PC-3 (cell line): ENCODE measurements at regions not wholly inside any gene's neighbourhood (a gene's known extent, or its start where the extent isn't known, plus 50 kb on each side); places are given as distances from the start of the nearest gene placed in this dataset.

Experiments
- ATAC-seq: fragments of 200-7000 bp; cut with Tn5 transposase; 2 replicates; pipeline ENCODE4 v1.9.1; 2020; ENCODE audit warnings: mild to moderate bottlenecking, moderate library complexity
- BruUV-seq: library from RNA; stranded (reverse); fragments of 400-500 nt; replicated peaks from 2 replicates; lab custom pipeline; 2021; lab: Mats Ljungman, UMichigan
- CTCF ChIA-PET: fragments of 300-600 bp; sonication (Branson Sonifier 250); formaldehyde crosslinking; loops from one replicate; lab custom pipeline; 2022; ENCODE audit warnings: antibody characterized with exemption; lab: Charles Lee
- POLR2A ChIA-PET: fragments of 300-600 bp; sonication (Branson Sonifier 250); formaldehyde crosslinking; loops from one replicate; lab custom pipeline; 2022; ENCODE audit warnings: antibody characterized with exemption; ENCODE audit not compliant: unreplicated experiment; lab: Charles Lee
- DNase-seq: peaks from one replicate; pipeline ENCODE4 v3.0.0-alpha.2; 2015
- H2AFZ ChIP-seq: fragments of 300-600 bp; sonication (generic); 2 replicates; pipeline ENCODE4 v1.6.0; 2016; ENCODE audit warnings: antibody characterized with exemption, low read length
- H3F3A ChIP-seq: fragments of 300-600 bp; sonication (generic); one replicate; pipeline ENCODE4 v1.6.0; 2017; ENCODE audit warnings: antibody characterized with exemption, low read length, control low read depth, mild to moderate bottlenecking; ENCODE audit not compliant: unreplicated experiment
- H3K27ac ChIP-seq: fragments of 300-600 bp; sonication (generic); 2 replicates; pipeline ENCODE4 v1.5.1; 2016; ENCODE audit warnings: mild to moderate bottlenecking, low read length
- H3K27me3 ChIP-seq: fragments of 300-600 bp; sonication (generic); 2 replicates; pipeline ENCODE4 v1.6.1; 2016; ENCODE audit warnings: low read length, mixed read lengths
- H3K36me3 ChIP-seq: fragments of 300-600 bp; sonication (generic); 2 replicates; pipeline ENCODE4 v1.6.1; 2016; ENCODE audit warnings: low read depth, mixed run types, low read length, mixed read lengths
- H3K4me1 ChIP-seq: fragments of 300-600 bp; sonication (generic); 2 replicates; pipeline ENCODE4 v1.5.1; 2016; ENCODE audit warnings: low read length; ENCODE audit not compliant: insufficient read depth
- H3K4me2 ChIP-seq: fragments of 300-600 bp; sonication (generic); 2 replicates; pipeline ENCODE4 v1.6.0; 2016; ENCODE audit warnings: low read length
- H3K4me3 ChIP-seq: fragments of 300-600 bp; sonication (generic); 2 replicates; pipeline ENCODE4 v1.5.1; 2016; ENCODE audit warnings: mild to moderate bottlenecking, low read length, mixed read lengths
- H3K79me2 ChIP-seq: fragments of 300-600 bp; sonication (generic); 2 replicates; pipeline ENCODE4 v1.6.1; 2017; ENCODE audit warnings: low read length, mixed read lengths
- H3K9ac ChIP-seq: fragments of 300-600 bp; sonication (generic); 2 replicates; pipeline ENCODE4 v1.6.0; 2016; ENCODE audit warnings: mild to moderate bottlenecking, low read length
- H3K9me2 ChIP-seq: fragments of 300-600 bp; sonication (generic); replicated peaks from 2 replicates; pipeline ENCODE4 v1.6.1; 2016; ENCODE audit warnings: mixed run types, low read length, mixed read lengths
- H3K9me3 ChIP-seq: fragments of 300-600 bp; sonication (generic); 2 replicates; pipeline ENCODE4 v1.6.1; 2016; ENCODE audit warnings: low read length, mixed read lengths
- H4K20me1 ChIP-seq: fragments of 300-600 bp; sonication (generic); 2 replicates; pipeline ENCODE4 v1.6.1; 2016; ENCODE audit warnings: low read length, mixed read lengths
- CTCF ChIP-seq: fragments of 300-600 bp; sonication (generic); conservative IDR thresholded peaks from 2 replicates; pipeline ENCODE4 v1.5.1; 2017; ENCODE audit warnings: antibody characterized with exemption, low read depth, mild to moderate bottlenecking, low read length
- EZH2 ChIP-seq: fragments of 300-600 bp; sonication (generic); IDR thresholded peaks from one replicate; pipeline ENCODE4 v1.6.1; 2017; ENCODE audit warnings: antibody characterized with exemption, mild to moderate bottlenecking, low read length; ENCODE audit not compliant: unreplicated experiment
- EZH2phosphoT487 ChIP-seq: fragments of 300-600 bp; sonication (generic); IDR thresholded peaks from 2 replicates; pipeline ENCODE4 v1.6.1; 2018; ENCODE audit warnings: mild to moderate bottlenecking, antibody characterized with exemption, low read length, borderline replicate concordance
- intact Hi-C: fragments of 100-400 bp; cut with micrococcal nuclease; formaldehyde crosslinking; loops from 2 replicates; pipeline ENCODE4 v1.9.0; 2023

GRCh38 chr3:64747679-64748078 lies 59.9 kb upstream of the ADAMTS9 start:
- H3F3A ChIP-seq, result no peaks in the 10 kb centered on the region
- H3K79me2 ChIP-seq, result no peaks in the 10 kb centered on the region
- intact Hi-C loops, result no loop called here
- H3K9me3 ChIP-seq, result no peaks in the 10 kb centered on the region
- H4K20me1 ChIP-seq, result no peaks in the 10 kb centered on the region
- BruUV-seq, result no TSS peak
- no peak overlapping the region for H3K4me3 ChIP-seq
- ATAC-seq, result no peak
- no peaks in the 10 kb centered on the region for H3K9me2 ChIP-seq
- no peaks in the 10 kb centered on the region for H3K4me1 ChIP-seq
- H3K36me3 ChIP-seq, result no peaks in the 10 kb centered on the region
- CTCF ChIA-PET, result no interaction called here
- POLR2A ChIA-PET, result no interaction called here
- TF ChIP-seq EZH2phosphoT487, result no peak
- no peak for TF ChIP-seq CTCF
- no peak for TF ChIP-seq EZH2
- H3K27ac ChIP-seq, result no peak overlapping the region
- no peak overlapping the region for H3K4me2 ChIP-seq
- H3K9ac ChIP-seq, result no peak overlapping the region
- no peak for DNase-seq
- H3K27me3 ChIP-seq, result no peaks in the 10 kb centered on the region
- H2AFZ ChIP-seq, result no peak overlapping the region

DNA sequence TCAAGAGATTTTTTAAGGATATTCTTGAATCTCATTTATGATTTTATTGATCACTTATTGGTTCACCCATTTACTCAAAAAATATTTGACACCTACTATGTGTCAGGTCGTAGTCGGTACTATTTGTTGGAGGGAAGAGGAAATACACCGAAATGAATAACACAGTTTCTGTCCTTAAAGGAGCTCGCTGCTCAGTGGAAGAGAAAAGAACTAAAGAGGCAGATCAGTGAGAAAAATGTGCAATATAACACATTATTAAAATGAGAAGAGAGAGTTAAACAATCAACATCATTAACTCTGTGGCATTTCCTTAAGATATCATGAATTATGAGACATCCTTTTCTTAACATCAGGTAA lies 56.1 kb upstream of the ADAMTS9 start:
- BruUV-seq, result no TSS peak
- no peaks in the 10 kb centered on the region for H3K9me2 ChIP-seq
- H3K9ac ChIP-seq, result no peak overlapping the region
- H3K4me1 ChIP-seq, result no peaks in the 10 kb centered on the region
- no peaks in the 10 kb centered on the region for H3K36me3 ChIP-seq
- no peak overlapping the region for H3K4me3 ChIP-seq
- no peak for ATAC-seq
- no peaks in the 10 kb centered on the region for H3K79me2 ChIP-seq
- H3K4me2 ChIP-seq, result no peak overlapping the region
- H3F3A ChIP-seq, result no peaks in the 10 kb centered on the region
- no peak overlapping the region for H2AFZ ChIP-seq
- TF ChIP-seq EZH2, result no peak
- no peak for TF ChIP-seq CTCF
- TF ChIP-seq EZH2phosphoT487, result no peak
- no peaks in the 10 kb centered on the region for H4K20me1 ChIP-seq
- intact Hi-C loops, result no loop called here
- H3K27me3 ChIP-seq, result no peaks in the 10 kb centered on the region
- no peak for DNase-seq
- H3K27ac ChIP-seq, result no peak overlapping the region
- H3K9me3 ChIP-seq, result no peaks in the 10 kb centered on the region
- POLR2A ChIA-PET, result no interaction called here
- CTCF ChIA-PET, result no interaction called here

- Histone ChIP-seq H3K79me2 (no peaks in the 10 kb centered on the region), H3K27ac (no peak overlapping the region), H4K20me1 (no peaks in the 10 kb centered on the region), H3K4me3 (no peak overlapping the region), H3K9ac (no peak overlapping the region), H3K9me3 (no peaks in the 10 kb centered on the region), H3K27me3 (no peaks in the 10 kb centered on the region), H2AFZ (no peak overlapping the region), H3F3A (no peaks in the 10 kb centered on the region), H3K4me1 (no peaks in the 10 kb centered on the region), H3K4me2 (no peak overlapping the region), H3K9me2 (no peaks in the 10 kb centered on the region), H3K36me3 (no peaks in the 10 kb centered on the region)
- TF ChIP-seq EZH2 (no peak), CTCF (no peak), EZH2phosphoT487 (no peak)
- intact Hi-C loops, result no loop called here
- CTCF ChIA-PET, result no interaction called here
- BruUV-seq, result no TSS peak
- POLR2A ChIA-PET, result no interaction called here
- ATAC-seq (no peak), DNase-seq (no peak)
Measured at GRCh38 chr3:64743156-64743886, 55.5 kb upstream of the ADAMTS9 start.
